HG02798 (cell line): ENCODE measurements at regions not wholly inside any gene's neighbourhood (a gene's known extent, or its start where the extent isn't known, plus 50 kb on each side); places are given as distances from the start of the nearest gene placed in this dataset.
A peak's percentile ranks its signal among the peaks of the same experiment; 100 is the strongest.

Experiments
- ATAC-seq: cut with Tn5 transposase; IDR thresholded peaks from one replicate; pipeline ENCODE4 v1.9.1; 2021; ENCODE audit warnings: mild to moderate bottlenecking; ENCODE audit not compliant: unreplicated experiment, poor library complexity

DNA sequence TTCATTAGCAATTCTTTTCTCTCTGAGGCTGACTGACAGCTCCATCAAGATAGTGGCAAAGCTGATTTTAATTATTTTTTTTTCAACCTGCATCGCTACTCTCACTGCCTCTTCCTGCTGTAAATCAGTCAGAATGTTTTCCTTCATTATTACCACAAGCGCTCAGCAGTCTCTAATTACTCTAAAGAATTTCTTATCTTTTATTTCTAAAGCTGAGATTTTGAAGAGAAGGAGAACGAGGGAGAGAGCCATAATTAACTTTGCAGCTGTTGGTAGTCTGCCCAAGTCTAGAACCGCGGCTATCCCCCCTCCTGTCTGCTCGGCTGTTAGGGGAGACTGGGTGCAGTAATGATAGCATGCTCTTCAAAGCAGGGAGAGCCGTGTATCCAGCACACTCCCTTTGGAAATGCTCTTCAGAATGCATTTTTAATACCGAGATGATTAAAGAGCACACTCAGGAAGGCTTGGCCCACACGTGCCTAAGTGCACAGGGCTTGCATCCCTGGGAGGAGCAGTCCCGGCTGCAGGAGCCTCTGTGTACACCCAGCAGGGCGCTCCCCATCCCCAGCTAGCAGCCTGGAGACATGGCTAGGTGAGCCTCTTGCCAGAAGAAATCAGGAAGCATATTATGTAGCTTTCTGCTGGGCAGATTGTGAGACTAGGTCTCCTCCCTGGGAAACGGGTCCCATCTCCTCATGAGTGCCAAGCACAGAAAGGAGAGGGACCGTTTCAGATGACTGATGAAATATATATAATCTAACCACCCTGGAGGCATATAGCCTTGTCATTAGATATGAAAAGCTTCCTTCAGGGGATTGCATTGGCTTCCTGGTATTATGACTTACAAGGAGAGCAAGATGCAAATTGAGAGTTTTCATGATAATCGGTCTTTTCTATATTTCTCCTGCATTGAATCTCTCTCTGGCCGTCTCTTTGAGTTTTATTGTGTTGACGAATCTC, 555.2 kb downstream of the CMPK2 start:
- peak; percentile 17 for ATAC-seq

DNA sequence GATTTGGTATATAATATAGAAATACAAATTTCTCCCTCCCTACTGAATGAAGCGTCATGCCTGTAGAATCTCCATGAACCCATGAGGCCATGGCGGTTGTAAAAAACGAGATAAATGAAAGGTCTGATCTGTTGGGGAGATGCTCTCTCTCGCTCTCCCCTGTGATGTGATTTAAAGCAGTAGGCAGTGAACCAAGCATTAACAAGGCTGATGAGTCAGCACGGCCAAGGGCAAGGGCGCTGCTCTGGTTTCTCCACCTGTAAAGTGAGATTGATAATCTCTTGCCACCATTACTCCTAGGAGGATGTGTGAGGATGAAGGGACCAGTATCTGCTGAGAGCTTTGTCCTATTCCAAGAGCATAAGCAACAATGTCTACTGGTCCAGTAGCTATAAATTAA, 553.3 kb downstream of the CMPK2 start:
- no peak for ATAC-seq

DNA sequence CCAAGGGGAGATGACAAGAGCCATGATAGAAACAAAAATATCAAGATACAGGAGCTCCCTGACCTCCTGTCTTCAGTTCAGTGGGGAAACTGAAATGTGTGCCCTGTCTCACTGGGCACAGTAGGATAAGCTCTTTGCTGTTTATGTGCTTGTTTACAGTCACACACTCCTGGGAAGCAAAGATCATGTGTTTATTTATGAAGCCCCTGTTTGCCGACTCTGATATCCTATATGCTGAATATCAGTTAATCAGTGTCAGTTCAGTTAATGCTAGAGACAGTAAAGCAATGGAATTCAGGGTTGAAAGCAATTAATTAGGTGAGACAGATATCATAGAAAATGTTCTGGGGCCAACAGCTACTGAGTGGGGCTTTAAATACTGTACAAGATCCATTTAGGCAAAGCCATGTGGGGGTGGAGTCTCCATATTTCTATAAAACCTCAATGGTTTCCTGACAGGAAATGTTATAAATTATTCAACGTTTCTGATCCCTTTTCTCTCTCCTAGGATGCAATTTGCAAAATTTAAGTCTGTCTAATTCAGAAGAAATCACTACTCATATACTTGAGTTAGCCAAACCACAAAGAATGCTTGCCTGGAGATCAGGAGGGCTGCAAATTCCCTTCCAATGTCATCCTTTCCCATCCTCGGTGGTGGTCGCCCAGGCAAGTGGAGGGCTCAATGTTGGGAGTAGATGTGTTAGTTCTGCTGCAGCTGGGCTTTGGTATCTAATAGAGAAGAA, 551.3 kb downstream of the CMPK2 start:
- ATAC-seq, result no peak

DNA sequence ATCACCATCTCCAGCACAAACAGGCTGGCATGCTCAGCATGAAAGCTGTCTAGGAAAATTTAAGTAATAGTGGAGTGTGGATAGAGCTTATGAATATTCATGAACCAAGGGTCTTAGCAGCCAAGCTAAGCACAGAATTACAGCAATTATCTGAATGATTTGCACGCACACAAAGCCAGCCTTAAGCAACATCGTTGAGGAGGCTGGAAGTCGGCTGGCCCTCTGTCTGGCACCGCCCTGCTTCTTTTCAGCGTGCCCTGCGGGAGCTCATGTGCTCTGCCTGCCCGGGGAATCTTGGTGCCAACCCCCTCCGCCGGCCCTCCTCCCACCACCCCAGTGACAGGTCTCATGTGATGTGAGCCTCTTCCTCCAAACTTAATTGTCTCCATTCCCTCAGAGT, 540.1 kb downstream of the CMPK2 start:
- ATAC-seq, result no peak

DNA sequence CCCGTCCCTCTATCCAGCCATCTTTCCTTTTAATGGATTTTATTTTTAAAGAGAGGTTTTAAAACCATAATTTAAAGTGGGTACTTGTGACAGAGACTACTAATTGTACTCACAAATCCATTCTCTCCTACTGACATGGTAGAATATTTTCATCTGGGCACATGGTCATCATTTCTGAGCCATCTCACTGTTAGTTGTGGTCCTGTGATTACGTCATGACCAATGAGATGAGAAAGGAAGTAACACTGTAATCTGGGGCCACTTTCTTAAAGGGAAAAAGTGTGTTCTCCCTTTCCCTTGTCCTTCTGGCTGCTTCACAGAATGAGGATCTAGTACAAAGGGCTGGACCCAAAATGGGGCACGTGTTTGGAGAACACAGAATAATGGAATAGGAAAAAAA, 538.7 kb downstream of the CMPK2 start:
- ATAC-seq, result no peak

DNA sequence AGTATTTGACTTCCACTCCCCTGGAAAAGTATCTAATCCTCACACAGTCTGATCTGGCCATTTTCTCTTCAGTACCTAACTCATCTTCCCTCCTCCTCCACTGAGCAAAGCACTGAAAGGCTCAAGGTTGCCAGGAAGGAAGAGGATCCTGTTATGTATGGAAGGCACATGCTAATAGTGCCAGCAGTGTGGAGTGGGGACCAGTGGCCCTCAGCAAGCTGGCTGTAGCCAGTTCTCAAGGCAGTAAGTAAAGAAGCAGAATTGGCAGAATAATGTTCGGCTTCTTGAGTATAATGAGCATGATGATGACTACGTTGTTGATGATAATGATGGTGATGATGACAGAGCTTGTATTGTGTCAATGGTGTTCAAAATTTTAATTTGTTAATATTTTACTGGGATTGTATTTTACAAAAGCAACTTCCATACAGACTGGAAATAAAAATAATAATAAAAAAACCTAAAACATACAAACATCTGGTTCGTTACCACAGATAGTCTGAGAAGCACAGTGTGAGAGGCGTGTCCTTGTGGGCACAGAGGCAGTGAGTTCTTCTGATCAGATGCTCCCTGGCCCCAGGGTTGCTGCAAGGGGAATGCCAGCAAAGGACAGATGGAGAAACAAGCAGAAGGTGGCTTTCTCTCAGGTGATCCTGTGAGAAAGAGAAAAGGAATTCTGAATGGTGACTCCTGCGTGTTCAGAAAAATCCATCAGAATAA, 528.8 kb downstream of the CMPK2 start:
- no peak for ATAC-seq

DNA sequence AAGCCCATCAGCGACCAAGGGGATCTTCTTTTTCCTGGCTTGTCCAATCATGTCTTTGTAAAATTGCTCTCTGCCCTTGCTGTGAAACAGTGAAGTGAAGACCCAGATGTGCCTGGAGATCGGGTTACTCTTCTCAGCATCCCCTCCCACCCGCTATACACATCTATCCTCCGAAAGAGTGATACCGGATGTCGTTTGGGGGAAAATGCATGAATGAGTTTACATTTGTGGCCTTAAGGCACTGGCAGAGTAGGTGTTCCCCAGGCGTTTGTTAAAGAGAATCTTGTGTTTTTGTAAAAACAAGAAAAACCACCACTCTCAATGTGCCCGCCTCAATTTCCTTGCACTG, 528.3 kb downstream of the CMPK2 start:
- no peak for ATAC-seq

DNA sequence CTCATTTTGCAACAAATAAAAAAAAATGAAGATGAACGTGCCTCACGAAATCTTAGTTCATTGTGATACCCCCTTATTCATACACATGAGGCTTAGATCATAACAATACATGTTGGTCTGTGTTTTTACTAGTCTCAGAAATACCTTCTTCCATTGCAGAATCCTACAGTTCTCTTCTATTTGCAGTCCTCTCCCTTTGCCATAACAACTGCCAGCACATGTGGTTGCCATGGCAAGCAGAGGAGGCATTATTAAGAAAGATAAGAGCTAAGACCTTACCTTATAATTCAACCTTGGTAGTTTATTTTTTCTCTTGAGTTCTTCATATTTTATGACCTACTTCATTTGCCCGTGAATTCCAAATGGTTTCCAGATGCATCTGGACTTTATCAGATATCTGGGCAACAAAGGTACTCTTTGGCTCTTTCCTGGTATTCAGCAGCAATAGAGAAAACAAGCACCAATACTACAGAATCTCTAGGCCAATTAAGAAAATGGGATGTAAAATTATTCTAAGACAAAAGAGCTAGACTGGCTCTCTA, 524.0 kb downstream of the CMPK2 start:
- no peak for ATAC-seq

DNA sequence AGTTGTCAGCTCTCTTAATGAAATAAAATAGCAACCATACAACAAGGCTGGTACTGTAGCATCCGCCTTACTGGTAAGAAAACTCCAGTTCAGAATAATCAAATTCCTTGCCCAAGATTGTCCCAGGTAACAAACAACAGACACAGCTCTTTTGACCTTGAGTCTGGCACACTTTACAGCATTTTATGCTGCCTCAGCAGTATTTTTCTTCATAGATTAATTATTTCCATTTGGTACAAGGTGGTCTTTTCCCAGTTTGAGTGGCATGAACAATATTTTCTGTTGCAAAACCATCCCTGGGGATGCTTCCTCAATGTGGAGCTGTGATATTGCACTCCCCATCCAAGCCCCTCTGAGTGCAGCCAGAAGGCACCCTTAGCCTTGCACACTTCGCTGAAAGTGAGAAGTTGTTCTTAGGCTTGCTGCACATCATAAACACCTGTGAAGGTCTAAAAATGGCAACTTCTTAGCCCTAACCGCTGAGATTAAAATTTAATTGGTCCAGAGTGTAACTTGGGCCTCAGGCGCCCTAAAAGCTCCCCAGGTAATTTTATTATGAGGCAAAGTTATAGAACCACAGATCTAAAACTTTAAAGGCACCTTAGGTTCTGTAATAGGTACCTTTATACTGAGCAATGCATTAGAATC, 523.3 kb downstream of the CMPK2 start:
- peak; percentile 30 for ATAC-seq

DNA sequence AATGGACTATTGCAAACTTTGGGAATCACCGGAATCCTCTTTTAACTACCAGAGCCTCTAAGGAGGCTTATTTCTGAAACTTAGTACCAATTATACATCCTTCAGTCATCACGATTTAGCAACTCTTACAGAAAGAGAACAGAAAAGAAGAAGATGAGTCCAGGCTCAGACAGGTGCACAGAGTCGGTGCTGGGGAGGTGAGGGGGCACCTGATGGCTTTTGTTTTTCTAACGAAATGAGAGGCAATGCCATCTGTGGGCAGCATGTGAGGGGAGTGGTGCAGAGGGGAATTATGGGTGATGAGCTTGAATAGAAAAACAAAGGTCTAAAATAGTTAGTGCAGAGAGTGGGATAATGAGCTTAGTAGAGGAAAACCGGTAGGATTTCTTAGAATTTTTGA, 522.6 kb downstream of the CMPK2 start:
- no peak for ATAC-seq

DNA sequence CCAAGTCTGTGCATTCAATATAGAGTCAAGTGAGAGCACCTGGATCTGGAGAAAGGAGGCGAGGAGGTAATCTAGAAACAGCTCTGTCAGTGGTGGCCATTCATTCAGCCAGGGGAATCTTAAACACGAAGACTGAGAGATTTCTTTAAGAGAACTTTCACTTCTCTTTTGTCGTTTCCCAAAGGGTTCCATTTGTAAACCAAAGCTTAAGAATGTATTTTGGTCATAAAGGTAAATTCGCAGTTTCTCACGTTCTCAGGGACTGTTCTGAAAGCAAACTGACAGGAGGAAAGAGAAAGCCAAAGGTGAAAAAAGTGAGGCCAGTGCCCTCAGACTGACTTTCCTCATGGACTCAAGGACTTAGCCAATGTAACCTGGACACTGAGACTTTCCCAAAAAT, 513.5 kb downstream of the CMPK2 start:
- peak; percentile 81 for ATAC-seq

DNA sequence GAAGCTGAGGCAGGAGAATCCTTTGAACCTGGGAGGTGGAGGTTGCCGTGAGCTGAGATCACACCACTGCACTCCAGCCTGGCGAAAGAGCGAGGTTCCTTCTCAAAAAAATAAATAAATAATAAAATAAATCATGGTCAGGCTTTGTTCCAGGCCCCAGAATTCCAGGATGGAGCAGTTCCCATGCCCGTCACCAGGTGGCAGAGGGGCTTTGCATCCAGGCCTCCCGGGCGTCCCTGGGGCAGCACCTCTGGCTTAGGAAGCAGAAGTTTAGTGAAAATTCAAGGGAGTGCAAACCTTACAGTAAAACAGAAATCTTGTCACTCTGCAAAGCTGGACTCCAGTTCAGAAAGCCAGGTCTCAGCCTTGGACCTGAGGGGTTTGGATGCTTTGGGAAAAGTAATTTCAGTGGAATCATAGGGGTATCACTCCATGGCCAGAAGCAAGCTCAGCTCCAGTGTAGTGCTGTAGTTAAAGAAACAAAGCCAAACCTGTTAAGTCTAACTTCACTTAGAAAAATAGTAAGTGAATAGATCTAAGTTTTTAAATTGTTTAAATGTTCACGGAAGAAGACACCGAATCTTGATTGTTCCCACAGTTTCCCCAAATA, 512.7 kb downstream of the CMPK2 start:
- no peak for ATAC-seq

DNA sequence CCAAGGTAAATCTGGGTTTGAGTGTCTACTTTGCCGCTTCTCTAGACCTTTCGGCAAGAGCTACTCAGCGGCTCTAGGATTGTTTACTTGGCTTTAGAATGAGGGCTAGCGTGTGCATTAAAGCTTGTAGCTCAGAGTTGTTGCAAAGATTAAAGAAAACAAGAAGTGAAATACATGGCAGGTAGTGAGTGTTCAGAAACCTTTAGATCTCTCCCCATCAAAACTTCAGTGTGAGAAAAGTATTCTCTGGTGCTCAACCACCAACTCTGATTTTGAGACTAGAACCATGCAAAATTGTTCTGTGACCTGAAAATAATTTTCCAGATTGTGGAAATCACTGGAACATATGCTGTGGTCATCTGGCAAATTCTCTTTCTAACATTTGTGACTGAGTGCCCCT, 512.0 kb downstream of the CMPK2 start:
- ATAC-seq, result peak; percentile 69

DNA sequence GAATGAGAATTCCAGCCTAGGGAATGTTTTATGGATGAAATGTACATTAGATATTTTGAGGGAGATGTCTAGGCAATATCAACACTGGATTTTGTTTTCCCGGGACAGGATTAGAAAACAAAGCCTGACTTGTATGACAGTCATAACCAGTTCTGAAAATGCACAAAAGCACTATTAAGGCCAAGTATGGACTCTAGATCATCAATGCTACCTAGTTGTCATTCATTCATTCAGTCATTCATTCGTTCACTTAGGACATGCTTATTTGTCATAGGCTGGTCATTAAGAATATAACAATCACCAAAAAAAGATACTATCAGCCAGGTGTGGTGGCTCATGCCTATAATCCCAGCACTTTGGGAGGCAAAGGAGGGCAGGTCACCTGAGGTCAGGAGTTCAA, 511.2 kb downstream of the CMPK2 start:
- no peak for ATAC-seq

DNA sequence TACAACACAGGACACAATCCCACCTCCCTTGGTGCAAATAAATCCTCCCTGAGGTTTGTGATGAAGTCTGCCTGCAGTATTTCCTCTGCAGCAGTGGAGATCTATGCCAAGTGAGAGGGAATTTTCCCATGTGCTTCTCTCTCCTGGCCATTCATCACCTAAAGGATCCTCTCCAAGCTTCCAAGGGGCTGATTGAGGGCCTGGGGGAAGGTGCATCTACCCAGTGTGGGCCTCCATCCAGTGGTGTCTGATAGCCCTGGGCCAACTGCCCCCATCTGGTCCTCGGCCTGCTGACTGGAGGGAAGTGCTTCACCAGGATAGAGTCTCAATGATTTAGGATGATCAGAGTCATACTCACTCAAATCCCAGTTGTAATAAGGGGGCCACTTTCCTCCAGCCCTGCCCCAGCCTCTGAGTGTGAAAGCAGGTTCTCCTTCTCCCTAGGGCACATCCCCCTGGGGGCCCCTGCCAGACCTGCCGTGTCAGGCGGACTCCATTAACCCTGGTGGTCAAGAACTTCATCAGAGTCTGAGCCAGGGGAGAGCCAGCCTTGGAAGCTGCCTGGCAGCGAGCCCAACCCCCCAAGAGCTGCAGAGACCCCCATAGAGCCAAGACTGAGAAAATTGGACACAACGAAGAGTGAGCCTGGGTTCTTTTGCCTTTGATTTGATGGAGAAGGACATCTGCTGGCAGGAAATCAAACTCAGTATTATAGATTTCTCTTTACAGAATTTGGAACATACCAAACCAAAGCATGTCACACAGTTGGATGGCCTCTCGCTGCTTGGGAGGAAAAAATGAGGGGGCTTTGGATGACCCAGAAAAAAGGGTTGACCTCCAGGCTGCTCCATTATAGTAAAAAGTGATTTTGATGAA, 509.6 kb downstream of the CMPK2 start:
- no peak for ATAC-seq

DNA sequence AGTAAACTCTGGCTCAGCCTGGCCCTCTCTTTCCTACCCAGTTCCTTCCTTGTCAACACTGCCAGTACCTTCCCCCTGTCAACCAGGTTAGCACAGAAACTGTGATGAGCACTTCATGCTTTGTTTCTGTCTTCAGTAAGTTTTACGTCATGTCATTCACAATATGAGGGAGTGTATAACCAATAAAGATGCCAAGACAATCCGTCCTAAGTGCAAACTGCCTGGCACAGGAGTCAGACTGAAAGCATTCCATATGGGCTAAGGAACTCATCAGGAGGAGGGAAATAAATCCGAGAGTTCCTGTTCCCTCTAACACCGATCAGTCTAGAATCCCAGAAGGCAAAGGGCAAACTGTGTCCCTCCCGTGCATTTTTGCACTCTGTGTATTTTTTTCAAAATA, 507.2 kb downstream of the CMPK2 start:
- no peak for ATAC-seq

DNA sequence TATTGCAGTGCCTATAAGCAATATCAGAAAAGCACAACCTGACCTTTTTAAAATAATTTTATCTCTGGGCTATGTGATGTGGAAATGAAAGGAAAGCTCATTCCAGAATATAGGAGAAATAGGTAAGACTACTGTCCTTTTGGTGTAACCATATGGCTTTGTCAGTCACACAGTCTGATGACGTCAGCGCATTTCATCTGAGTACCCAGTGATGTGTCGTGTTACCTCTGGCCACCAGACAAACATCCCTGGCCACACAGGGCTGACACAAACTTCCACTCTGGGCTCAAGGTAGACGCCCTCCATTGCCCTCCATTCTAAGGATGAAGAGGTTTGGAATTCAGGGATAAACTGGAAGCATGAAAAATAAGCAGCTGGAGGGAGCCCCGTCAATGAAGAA, 506.7 kb downstream of the CMPK2 start:
- ATAC-seq, result no peak

DNA sequence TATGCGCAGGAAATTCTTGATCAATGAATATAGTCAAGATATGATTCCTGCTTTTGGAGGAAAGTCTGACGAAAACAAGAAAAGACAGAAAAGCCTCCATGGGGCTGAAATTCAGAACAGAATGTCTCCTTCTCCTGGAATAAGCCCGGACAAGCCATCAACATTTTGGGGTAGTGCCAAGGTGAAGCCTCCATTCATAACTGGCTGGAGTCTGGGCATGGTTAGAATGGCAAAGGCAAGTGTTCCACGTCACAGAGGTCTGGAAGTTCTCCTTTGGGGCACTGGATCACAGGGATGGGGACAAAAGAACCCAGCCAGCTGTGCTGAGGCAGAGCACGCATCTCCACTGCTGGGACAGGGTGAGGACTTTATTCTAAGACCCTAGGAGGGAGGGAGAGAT, 505.7 kb downstream of the CMPK2 start:
- ATAC-seq, result no peak
